ENCODE measurements at regions not wholly inside any gene's neighbourhood (a gene's known extent, or its start where the extent isn't known, plus 50 kb on each side); places are given as distances from the start of the nearest gene placed in this dataset.

- no peak for DNase-seq (ENCODE audit: low spot score)
Observed at GRCh38 chr1:208587110-208587509, 342.9 kb upstream of the PLXNA2 start.

- no peak for DNase-seq (ENCODE audit: low spot score)
Observed at GRCh38 chr1:208593306-208594006, 349.3 kb upstream of the PLXNA2 start.

- no peak for DNase-seq (ENCODE audit: low spot score)
Observed at GRCh38 chr1:208595236-208595635, 351.1 kb upstream of the PLXNA2 start.

- no peak for DNase-seq (ENCODE audit: low spot score)
Observed at GRCh38 chr1:208595745-208596144, 351.6 kb upstream of the PLXNA2 start.

GRCh38 chr1:208597571-208597970 is 353.4 kb upstream of the PLXNA2 start:
- DNase-seq (ENCODE audit: low spot score): no peak

- no peak for DNase-seq (ENCODE audit: low spot score)
Observed at GRCh38 chr1:208598021-208598420, 353.8 kb upstream of the PLXNA2 start.

- DNase-seq (ENCODE audit: low spot score): no peak
Observed at GRCh38 chr1:208599063-208599462, 354.9 kb upstream of the PLXNA2 start.

GRCh38 chr1:208600456-208601190 is 356.4 kb upstream of the PLXNA2 start:
- no peak for DNase-seq (ENCODE audit: low spot score)

GRCh38 chr1:208601561-208601960 is 357.4 kb upstream of the PLXNA2 start:
- DNase-seq (ENCODE audit: low spot score): no peak

- no peak for DNase-seq (ENCODE audit: low spot score)
Observed at GRCh38 chr1:208603721-208604120, 359.5 kb upstream of the PLXNA2 start.

- no peak for DNase-seq (ENCODE audit: low spot score)
Observed at GRCh38 chr1:208604295-208604694, 360.1 kb upstream of the PLXNA2 start.

- no peak for DNase-seq (ENCODE audit: low spot score)
Observed at GRCh38 chr1:208606959-208607358, 362.8 kb upstream of the PLXNA2 start.

GRCh38 chr1:208607616-208608015 is 363.4 kb upstream of the PLXNA2 start:
- DNase-seq (ENCODE audit: low spot score): no peak

- DNase-seq (ENCODE audit: low spot score): no peak
Observed at GRCh38 chr1:208614610-208615009, 370.4 kb upstream of the PLXNA2 start.

GRCh38 chr1:208615371-208615770 is 371.2 kb upstream of the PLXNA2 start:
- no peak for DNase-seq (ENCODE audit: low spot score)

- DNase-seq (ENCODE audit: low spot score): no peak
Observed at GRCh38 chr1:208616776-208617175, 372.6 kb upstream of the PLXNA2 start.

- no peak for DNase-seq (ENCODE audit: low spot score)
Observed at GRCh38 chr1:208628022-208628914, 384.1 kb upstream of the PLXNA2 start.

GRCh38 chr1:208631092-208631491 is 386.9 kb upstream of the PLXNA2 start:
- DNase-seq (ENCODE audit: low spot score): no peak

- DNase-seq (ENCODE audit: low spot score): no peak
Observed at GRCh38 chr1:208631506-208631905, 387.3 kb upstream of the PLXNA2 start.

GRCh38 chr1:208634346-208635140 is 390.4 kb upstream of the PLXNA2 start:
- DNase-seq (ENCODE audit: low spot score): no peak

- DNase-seq (ENCODE audit: low spot score): no peak
Observed at GRCh38 chr1:208637181-208637580, 393.0 kb upstream of the PLXNA2 start.

GRCh38 chr1:208639382-208639781 is 395.2 kb upstream of the PLXNA2 start:
- DNase-seq (ENCODE audit: low spot score): no peak
